ENCODE measurements at regions not wholly inside any gene's neighbourhood (a gene's known extent, or its start where the extent isn't known, plus 50 kb on each side); places are given as distances from the start of the nearest gene placed in this dataset.
A peak's percentile ranks its signal among the peaks of the same experiment; 100 is the strongest.

DNA sequence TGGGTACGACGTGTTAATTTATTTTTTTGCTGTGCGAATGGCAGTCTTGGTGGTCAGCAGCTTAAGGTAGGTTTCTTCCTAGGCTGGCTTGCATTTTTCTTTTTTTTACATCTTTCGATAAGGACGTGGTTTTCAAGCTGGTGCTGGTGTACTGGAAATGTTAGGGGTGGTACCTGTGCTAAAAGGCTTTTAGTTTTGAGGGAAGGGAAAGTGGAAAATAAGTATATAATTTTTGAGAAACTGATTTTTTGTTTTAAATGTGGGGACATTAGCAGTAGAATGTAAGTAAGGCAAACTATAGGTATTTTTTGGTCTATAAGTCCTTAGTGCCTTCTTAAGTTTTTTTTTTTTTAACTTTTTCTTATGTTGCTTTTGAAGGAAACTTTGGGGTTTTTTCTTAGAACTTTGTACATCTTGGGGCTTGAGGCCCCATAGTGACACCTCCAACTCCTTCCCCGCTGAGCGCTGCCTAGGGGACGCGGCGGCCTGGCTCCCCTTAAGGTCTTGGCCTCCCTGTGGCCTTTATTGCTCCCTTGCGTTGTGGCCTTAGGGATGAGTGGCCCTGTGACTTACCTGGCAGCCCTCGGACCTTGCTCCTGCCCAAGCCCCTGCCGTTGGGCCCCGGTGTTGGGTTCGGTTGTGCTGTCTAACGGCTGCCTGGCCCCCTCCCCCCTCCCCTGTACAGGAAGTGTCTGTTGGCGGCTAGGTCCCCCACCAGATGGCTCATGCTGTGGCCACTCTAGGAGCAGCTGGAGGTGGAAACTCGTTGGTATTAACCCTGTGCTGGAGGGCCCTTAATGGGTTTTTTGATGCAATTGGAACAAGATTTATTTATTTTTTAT lies 88.0 kb upstream of the RPRML start:
- ATAC-seq: peak; percentile 99
- TF ChIP-seq, protein P1, sequence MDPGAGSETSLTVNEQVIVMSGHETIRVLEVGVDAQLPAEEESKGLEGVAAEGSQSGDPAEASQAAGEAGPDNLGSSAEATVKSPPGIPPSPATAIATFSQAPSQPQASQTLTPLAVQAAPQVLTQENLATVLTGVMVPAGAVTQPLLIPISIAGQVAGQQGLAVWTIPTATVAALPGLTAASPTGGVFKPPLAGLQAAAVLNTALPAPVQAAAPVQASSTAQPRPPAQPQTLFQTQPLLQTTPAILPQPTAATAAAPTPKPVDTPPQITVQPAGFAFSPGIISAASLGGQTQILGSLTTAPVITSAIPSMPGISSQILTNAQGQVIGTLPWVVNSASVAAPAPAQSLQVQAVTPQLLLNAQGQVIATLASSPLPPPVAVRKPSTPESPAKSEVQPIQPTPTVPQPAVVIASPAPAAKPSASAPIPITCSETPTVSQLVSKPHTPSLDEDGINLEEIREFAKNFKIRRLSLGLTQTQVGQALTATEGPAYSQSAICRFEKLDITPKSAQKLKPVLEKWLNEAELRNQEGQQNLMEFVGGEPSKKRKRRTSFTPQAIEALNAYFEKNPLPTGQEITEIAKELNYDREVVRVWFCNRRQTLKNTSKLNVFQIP (CRISPR knock-in tag; IDR thresholded peaks at IDR 0.05; ENCODE audit: borderline replicate concordance, low read depth): peak; percentile 75; the same call in 1 of the 2 replicates
- TF ChIP-seq GLIS3 (CRISPR knock-in tag; IDR thresholded peaks at IDR 0.05): 0 out of 2 replicates have a peak, but pooled peaks have one; percentile 58
- no peak for TF ChIP-seq ZFP3 (CRISPR knock-in tag; IDR thresholded peaks at IDR 0.05)
- no peak for TF ChIP-seq ISL1 (CRISPR knock-in tag; IDR thresholded peaks at IDR 0.05)
- TF ChIP-seq, protein P2, sequence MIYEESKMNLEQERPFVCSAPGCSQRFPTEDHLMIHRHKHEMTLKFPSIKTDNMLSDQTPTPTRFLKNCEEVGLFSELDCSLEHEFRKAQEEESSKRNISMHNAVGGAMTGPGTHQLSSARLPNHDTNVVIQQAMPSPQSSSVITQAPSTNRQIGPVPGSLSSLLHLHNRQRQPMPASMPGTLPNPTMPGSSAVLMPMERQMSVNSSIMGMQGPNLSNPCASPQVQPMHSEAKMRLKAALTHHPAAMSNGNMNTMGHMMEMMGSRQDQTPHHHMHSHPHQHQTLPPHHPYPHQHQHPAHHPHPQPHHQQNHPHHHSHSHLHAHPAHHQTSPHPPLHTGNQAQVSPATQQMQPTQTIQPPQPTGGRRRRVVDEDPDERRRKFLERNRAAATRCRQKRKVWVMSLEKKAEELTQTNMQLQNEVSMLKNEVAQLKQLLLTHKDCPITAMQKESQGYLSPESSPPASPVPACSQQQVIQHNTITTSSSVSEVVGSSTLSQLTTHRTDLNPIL (CRISPR knock-in tag; IDR thresholded peaks at IDR 0.05; ENCODE audit: low read depth): peak; percentile 58; the same call in 1 of the 2 replicates
- peak; percentile 14; the same call in 1 of the 2 replicates for TF ChIP-seq ZNF70 (CRISPR knock-in tag; IDR thresholded peaks at IDR 0.05)
- TF ChIP-seq PPARA (CRISPR knock-in tag; IDR thresholded peaks at IDR 0.05; ENCODE audit: borderline replicate concordance): no peak
- TF ChIP-seq PATZ1 (CRISPR knock-in tag; IDR thresholded peaks at IDR 0.05; ENCODE audit: borderline replicate concordance): peak; percentile 96
- TF ChIP-seq CSRNP3 (CRISPR knock-in tag; IDR thresholded peaks at IDR 0.05): peak; percentile 78; the same call in 1 of the 2 replicates
- no peak for TF ChIP-seq SNAI2 (CRISPR knock-in tag; IDR thresholded peaks at IDR 0.05)
- no peak for TF ChIP-seq ZNF565 (CRISPR knock-in tag; conservative IDR thresholded peaks at IDR 0.05; ENCODE audit: low read depth)
- TF ChIP-seq TOX (CRISPR knock-in tag; IDR thresholded peaks at IDR 0.05; ENCODE audit: borderline replicate concordance): no peak
- peak; percentile 82; the same call in 1 of the 2 replicates for TF ChIP-seq ESRRG (CRISPR knock-in tag; IDR thresholded peaks at IDR 0.05)
- TF ChIP-seq RARB (CRISPR knock-in tag; IDR thresholded peaks at IDR 0.05): 0 out of 2 replicates have a peak, but pooled peaks have one; percentile 20
- TF ChIP-seq ARNTL (CRISPR knock-in tag; IDR thresholded peaks at IDR 0.05; ENCODE audit: borderline replicate concordance, low read depth): no peak
- TF ChIP-seq TCF4 (CRISPR knock-in tag; IDR thresholded peaks at IDR 0.05; ENCODE audit: borderline replicate concordance): peak; percentile 93
- TF ChIP-seq ZFP30 (CRISPR knock-in tag; IDR thresholded peaks at IDR 0.05): no peak
- no peak for TF ChIP-seq BACH2 (CRISPR knock-in tag; IDR thresholded peaks at IDR 0.05; ENCODE audit: borderline replicate concordance)
- 0 out of 2 replicates have a peak, but pooled peaks have one; percentile 5 for TF ChIP-seq ZC3H10 (CRISPR knock-in tag; IDR thresholded peaks at IDR 0.05)
- TF ChIP-seq CSDC2 (CRISPR knock-in tag; IDR thresholded peaks at IDR 0.05): no peak
- no peak for TF ChIP-seq OSR1 (CRISPR knock-in tag; IDR thresholded peaks at IDR 0.05)
- TF ChIP-seq ZNF8 (CRISPR knock-in tag; IDR thresholded peaks at IDR 0.05): peak; percentile 52; the same call in 1 of the 2 replicates
- TF ChIP-seq, protein P3, sequence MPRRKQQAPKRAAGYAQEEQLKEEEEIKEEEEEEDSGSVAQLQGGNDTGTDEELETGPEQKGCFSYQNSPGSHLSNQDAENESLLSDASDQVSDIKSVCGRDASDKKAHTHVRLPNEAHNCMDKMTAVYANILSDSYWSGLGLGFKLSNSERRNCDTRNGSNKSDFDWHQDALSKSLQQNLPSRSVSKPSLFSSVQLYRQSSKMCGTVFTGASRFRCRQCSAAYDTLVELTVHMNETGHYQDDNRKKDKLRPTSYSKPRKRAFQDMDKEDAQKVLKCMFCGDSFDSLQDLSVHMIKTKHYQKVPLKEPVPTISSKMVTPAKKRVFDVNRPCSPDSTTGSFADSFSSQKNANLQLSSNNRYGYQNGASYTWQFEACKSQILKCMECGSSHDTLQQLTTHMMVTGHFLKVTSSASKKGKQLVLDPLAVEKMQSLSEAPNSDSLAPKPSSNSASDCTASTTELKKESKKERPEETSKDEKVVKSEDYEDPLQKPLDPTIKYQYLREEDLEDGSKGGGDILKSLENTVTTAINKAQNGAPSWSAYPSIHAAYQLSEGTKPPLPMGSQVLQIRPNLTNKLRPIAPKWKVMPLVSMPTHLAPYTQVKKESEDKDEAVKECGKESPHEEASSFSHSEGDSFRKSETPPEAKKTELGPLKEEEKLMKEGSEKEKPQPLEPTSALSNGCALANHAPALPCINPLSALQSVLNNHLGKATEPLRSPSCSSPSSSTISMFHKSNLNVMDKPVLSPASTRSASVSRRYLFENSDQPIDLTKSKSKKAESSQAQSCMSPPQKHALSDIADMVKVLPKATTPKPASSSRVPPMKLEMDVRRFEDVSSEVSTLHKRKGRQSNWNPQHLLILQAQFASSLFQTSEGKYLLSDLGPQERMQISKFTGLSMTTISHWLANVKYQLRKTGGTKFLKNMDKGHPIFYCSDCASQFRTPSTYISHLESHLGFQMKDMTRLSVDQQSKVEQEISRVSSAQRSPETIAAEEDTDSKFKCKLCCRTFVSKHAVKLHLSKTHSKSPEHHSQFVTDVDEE (CRISPR knock-in tag; IDR thresholded peaks at IDR 0.05): no peak; the same call in 1 of the 2 replicates

DNA sequence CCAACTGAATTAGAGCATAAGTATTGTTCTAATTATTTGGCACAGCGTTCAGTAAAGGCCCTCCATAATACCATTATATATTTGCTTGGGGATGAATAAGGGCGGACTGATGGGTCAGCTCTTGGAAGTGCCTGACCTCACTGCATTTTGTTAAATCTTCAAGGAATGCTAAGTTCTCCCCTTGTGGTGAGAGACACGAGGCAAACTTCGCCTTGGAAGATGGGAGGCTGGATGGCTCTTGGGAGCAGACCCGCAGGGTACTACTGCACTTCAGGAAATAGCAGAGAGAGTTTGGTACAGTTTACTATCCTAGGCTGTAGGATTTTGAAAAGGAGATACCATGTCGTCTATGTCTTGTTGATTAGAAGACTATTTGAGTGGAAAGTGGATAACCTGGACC lies 87.0 kb upstream of the RPRML start:
- no peak for ATAC-seq
- no peak for TF ChIP-seq RARB (CRISPR knock-in tag; IDR thresholded peaks at IDR 0.05)
- no peak for TF ChIP-seq ZC3H10 (CRISPR knock-in tag; IDR thresholded peaks at IDR 0.05)
- TF ChIP-seq ARNTL (CRISPR knock-in tag; IDR thresholded peaks at IDR 0.05; ENCODE audit: borderline replicate concordance, low read depth): no peak
